PC-3 (cell line): ENCODE measurements at regions not wholly inside any gene's neighbourhood (a gene's known extent, or its start where the extent isn't known, plus 50 kb on each side); places are given as distances from the start of the nearest gene placed in this dataset.

Experiments used
- CTCF ChIP-seq: fragments of 300-600 bp; sonication (generic); conservative IDR thresholded peaks from 2 replicates; pipeline ENCODE4 v1.5.1; 2017; ENCODE audit warnings: antibody characterized with exemption, low read depth, mild to moderate bottlenecking, low read length
- EZH2 ChIP-seq: fragments of 300-600 bp; sonication (generic); IDR thresholded peaks from one replicate; pipeline ENCODE4 v1.6.1; 2017; ENCODE audit warnings: antibody characterized with exemption, mild to moderate bottlenecking, low read length; ENCODE audit not compliant: unreplicated experiment
- EZH2phosphoT487 ChIP-seq: fragments of 300-600 bp; sonication (generic); IDR thresholded peaks from 2 replicates; pipeline ENCODE4 v1.6.1; 2018; ENCODE audit warnings: mild to moderate bottlenecking, antibody characterized with exemption, low read length, borderline replicate concordance

- no peak for TF ChIP-seq CTCF
- TF ChIP-seq EZH2phosphoT487, result no peak
- TF ChIP-seq EZH2, result no peak
Measured at GRCh38 chr5:87997662-87998061, 271.0 kb downstream of the TMEM161B start.
